ENCODE measurements at regions not wholly inside any gene's neighbourhood (a gene's known extent, or its start where the extent isn't known, plus 50 kb on each side); places are given as distances from the start of the nearest gene placed in this dataset.

GRCh38 chr20:52405986-52406385 lies 214.4 kb upstream of the ZFP64 start:
- WGBS, 2 experiments (ENCODE audit: extremely low coverage in 1 of 2, insufficient coverage in 1 of 2, insufficient read length in 1 of 2, insufficient replicate concordance in 2 of 2, low coverage in 1 of 2, low lambda C conversion rate in 2 of 2, missing lambda C conversion rate in 1 of 2) = 93% methylated on average over 2 of the region's 2 CpGs; no CpG with 5 or more reads in 1 of the 2 experiments
- Histone ChIP-seq H3K27ac (ENCODE audit: low read depth, low read length) (no peak overlapping the region), H2BK20ac (ENCODE audit: low read length) (no peak overlapping the region), H2BK120ac (replicated peaks; ENCODE audit: low read depth, low read length) (no peak overlapping the region), H3K14ac (ENCODE audit: insufficient read length) (no peak overlapping the region), H3K36me3 (ENCODE audit: control insufficient read depth in 2 of 4, insufficient read depth in 4 of 4, low read length in 3 of 4) (no peaks in the 10 kb centered on the region), H3K79me1 (ENCODE audit: low read depth, low read length) (no peaks in the 10 kb centered on the region), H3K4me1 (replicated peaks in 1 of 4; ENCODE audit: control insufficient read depth in 3 of 4, insufficient read depth in 4 of 4, low read length in 3 of 4) (no peaks in the 10 kb centered on the region), H3K4me3 (ENCODE audit: extremely low read depth in 1 of 4, insufficient read depth in 2 of 4, low read depth in 3 of 4, low read length in 4 of 4) (no peak overlapping the region), H3K18ac (ENCODE audit: extremely low read depth, low read length) (no peak overlapping the region), H3K4me2 (ENCODE audit: insufficient read depth in 1 of 2, low read depth in 2 of 2, low read length in 2 of 2) (no peak overlapping the region), H3K79me2 (ENCODE audit: control insufficient read depth in 1 of 2, insufficient read depth in 2 of 2, low read length in 2 of 2) (no peaks in the 10 kb centered on the region), H3K9me3 (ENCODE audit: insufficient read depth in 2 of 2, low read depth in 1 of 2, low read length in 1 of 2) (no peaks in the 10 kb centered on the region), H3K23ac (ENCODE audit: insufficient read length) (no peak overlapping the region), H3K56ac (replicated peaks; ENCODE audit: insufficient read length, low read depth, low read length) (no peak overlapping the region), H4K20me1 (replicated peaks in 1 of 2; ENCODE audit: control insufficient read depth in 1 of 2, insufficient read depth in 2 of 2, low read length in 2 of 2) (no peaks in the 10 kb centered on the region), H3K23me2 (ENCODE audit: low read depth, low read length) (no peaks in the 10 kb centered on the region), H2BK12ac (ENCODE audit: low read depth, low read length) (no peak overlapping the region), H2BK5ac (ENCODE audit: low read depth, low read length) (no peak overlapping the region), H4K8ac (ENCODE audit: extremely low read depth, insufficient read depth, low read length) (no peak overlapping the region), H4K5ac (ENCODE audit: insufficient read length, low read depth, low read length) (no peak overlapping the region), H2BK15ac (ENCODE audit: low read length) (no peak overlapping the region), H2AFZ (ENCODE audit: low read length) (no peak overlapping the region), H4K91ac (replicated peaks; ENCODE audit: insufficient read length, low read length) (no peak overlapping the region), H3K27me3 (replicated peaks in 1 of 4; ENCODE audit: control insufficient read depth in 3 of 4, extremely low read depth in 1 of 4, insufficient read depth in 3 of 4, low read length in 3 of 4) (no peaks in the 10 kb centered on the region), H3K4ac (replicated peaks; ENCODE audit: insufficient read length, low read depth, low read length) (no peak overlapping the region), H3K9ac (replicated peaks in 1 of 4; ENCODE audit: extremely low read depth in 1 of 4, low read depth in 3 of 4, low read length in 3 of 4) (no peak overlapping the region), H2AK5ac (ENCODE audit: low read depth, low read length) (no peak overlapping the region)
- POLR2A ChIA-PET (ENCODE audit: partially characterized antibody) = no interaction called here
- CTCF ChIA-PET (ENCODE audit: partially characterized antibody) = interaction anchor here (0.6 to 0.7 kb wide), 2 partner anchors 71 to 155 kb away, joined by 3 to 4 read pairs; no protein-coding TSS in a partner anchor
- DNase-seq (ENCODE audit: low read depth in 1 of 2, low spot score in 2 of 2) (no peak), FAIRE-seq (no peak)
- TF ChIP-seq CTBP2 (IDR thresholded peaks at IDR 0.05; ENCODE audit: borderline replicate concordance, insufficient read depth, insufficient read length, low read length) (no peak), KDM1A (IDR thresholded peaks at IDR 0.05; ENCODE audit: borderline replicate concordance, low read length) (no peak), JUN (IDR thresholded peaks at IDR 0.05; ENCODE audit: low read depth, low read length) (no peak), KDM5A (IDR thresholded peaks at IDR 0.05; ENCODE audit: low read length) (no peak), BCL11A (IDR thresholded peaks at IDR 0.05; ENCODE audit: low read depth in 2 of 2, low read length in 2 of 2) (no peak), CEBPB (IDR thresholded peaks at IDR 0.05; ENCODE audit: low read depth, low read length) (no peak), YY1 (IDR thresholded peaks at IDR 0.05; ENCODE audit: low read depth, low read length) (no peak), BRCA1 (IDR thresholded peaks at IDR 0.05; ENCODE audit: low read depth, low read length) (no peak), ZNF274 (IDR thresholded peaks at IDR 0.05; ENCODE audit: borderline replicate concordance, extremely low read depth, low read length) (no peak), TEAD4 (IDR thresholded peaks at IDR 0.05; ENCODE audit: low read depth, low read length) (no peak), KDM4A (IDR thresholded peaks at IDR 0.05; ENCODE audit: low read depth, low read length, severe bottlenecking) (no peak), CREB1 (IDR thresholded peaks at IDR 0.05) (no peak), RBBP5 (IDR thresholded peaks at IDR 0.05; ENCODE audit: borderline replicate concordance, low read depth, low read length) (no peak), SIX5 (IDR thresholded peaks at IDR 0.05; ENCODE audit: low read depth, low read length) (no peak), HDAC6 (IDR thresholded peaks at IDR 0.05; ENCODE audit: low read depth, low read length) (no peak), E2F6 (IDR thresholded peaks at IDR 0.05) (no peak)

Data from H1 (cell line).